ENCODE measurements at regions not wholly inside any gene's neighbourhood (a gene's known extent, or its start where the extent isn't known, plus 50 kb on each side); places are given as distances from the start of the nearest gene placed in this dataset.

Small RNA genes lying in the stretch of these regions (small RNA-seq; reads per million reads assigned to genes)
- gene MRPL57P8 = 0 reads per million in 6 experiments

All from A549 (cell line).